Endodermal cell (in vitro differentiated cells): ENCODE measurements at regions not wholly inside any gene's neighbourhood (a gene's known extent, or its start where the extent isn't known, plus 50 kb on each side); places are given as distances from the start of the nearest gene placed in this dataset.

Source experiments
- DNase-seq: peaks from one replicate; pipeline ENCODE4 v3.0.0-alpha.2; 2017
- H3K27ac ChIP-seq: 2 replicates; pipeline ENCODE4 v1.5.1; 2013; ENCODE audit warnings: mild to moderate bottlenecking, low read depth, low read length, moderate library complexity
- H3K27me3 ChIP-seq: 2 replicates; pipeline ENCODE4 v1.6.1; 2013; ENCODE audit warnings: mild to moderate bottlenecking, low read length, moderate library complexity; ENCODE audit not compliant: insufficient read depth, control insufficient read depth, poor library complexity, severe bottlenecking
- H3K36me3 ChIP-seq: 2 replicates; pipeline ENCODE4 v1.7.0; 2013; ENCODE audit warnings: mild to moderate bottlenecking, low read length, moderate library complexity; ENCODE audit not compliant: control insufficient read depth, insufficient read depth
- H3K4me1 ChIP-seq: one replicate; pipeline ENCODE4 v1.7.0; 2013; ENCODE audit warnings: low read length; ENCODE audit not compliant: control insufficient read depth, insufficient read depth
- H3K4me3 ChIP-seq: 2 replicates; pipeline ENCODE4 v1.5.1; 2013; ENCODE audit warnings: mild to moderate bottlenecking, low read length, moderate library complexity
- H3K9ac ChIP-seq: 2 replicates; pipeline ENCODE4 v1.6.1; 2013; ENCODE audit warnings: mild to moderate bottlenecking, low read length, moderate library complexity; ENCODE audit not compliant: poor library complexity, severe bottlenecking; ENCODE audit errors: extremely low read depth
- H3K9me3 ChIP-seq: 2 replicates; pipeline ENCODE4 v1.6.1; 2013; ENCODE audit warnings: mild to moderate bottlenecking, low read length, moderate library complexity; ENCODE audit not compliant: control insufficient read depth
- H3K27ac Mint-ChIP-seq: 2 replicates; pipeline ENCODE4 v1.8.0; 2020; ENCODE audit warnings: mixed read lengths
- H3K27me3 Mint-ChIP-seq: 2 replicates; pipeline ENCODE4 v1.8.0; 2021; ENCODE audit warnings: mild to moderate bottlenecking, mixed read lengths; ENCODE audit not compliant: insufficient read depth
- H3K36me3 Mint-ChIP-seq: 2 replicates; pipeline ENCODE4 v1.8.0; 2020; ENCODE audit warnings: low read depth, mixed read lengths
- H3K4me1 Mint-ChIP-seq: 2 replicates; pipeline ENCODE4 v1.8.0; 2020; ENCODE audit warnings: mixed read lengths
- H3K4me3 Mint-ChIP-seq: 2 replicates; pipeline ENCODE4 v1.8.0; 2020; ENCODE audit warnings: mild to moderate bottlenecking, moderate library complexity, mixed read lengths
- H3K9me3 Mint-ChIP-seq: 2 replicates; pipeline ENCODE4 v1.8.0; 2020; ENCODE audit warnings: mild to moderate bottlenecking, mixed read lengths
- WGBS, 2 experiments: methylation state at CpG; one replicate each; pipeline versions ENCODE4 v1.1.5 to v1.1.7; 2013; ENCODE audit warnings: missing lambda C conversion rate in 2 of 2, mixed read lengths in 1 of 2; ENCODE audit not compliant: insufficient coverage in 1 of 2, insufficient read length in 1 of 2; 5-methylcytosine and 5-hydroxymethylcytosine counted together
- TF ChIP-seq, protein P1 (sequence below): fragments of 200-600 bp; sonication (generic); conservative IDR thresholded peaks from 2 replicates; pipeline ENCODE4 v1.5.0; 2021; ENCODE audit warnings: antibody characterized with exemption, mild to moderate bottlenecking

DNA sequence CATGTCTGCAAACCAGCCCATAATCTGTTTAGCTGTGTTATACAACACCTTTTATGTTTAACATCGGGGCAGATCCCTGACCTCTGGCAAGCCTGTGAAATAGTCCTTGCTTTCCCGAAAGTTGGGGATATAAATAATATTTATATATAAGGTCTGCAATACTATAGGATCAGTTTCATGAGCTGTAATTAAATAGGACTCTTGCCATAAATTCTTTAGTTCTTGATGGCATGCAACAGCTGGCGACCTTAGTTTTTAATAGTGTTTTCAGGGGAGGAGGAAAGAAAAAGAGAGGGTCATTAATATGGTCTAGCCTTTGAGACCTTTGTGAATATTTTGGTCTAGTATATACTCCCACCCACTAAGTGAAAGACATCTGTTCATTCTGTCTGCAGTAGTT, 166.5 kb downstream of the MTX2 start:
- TF ChIP-seq, protein P1, sequence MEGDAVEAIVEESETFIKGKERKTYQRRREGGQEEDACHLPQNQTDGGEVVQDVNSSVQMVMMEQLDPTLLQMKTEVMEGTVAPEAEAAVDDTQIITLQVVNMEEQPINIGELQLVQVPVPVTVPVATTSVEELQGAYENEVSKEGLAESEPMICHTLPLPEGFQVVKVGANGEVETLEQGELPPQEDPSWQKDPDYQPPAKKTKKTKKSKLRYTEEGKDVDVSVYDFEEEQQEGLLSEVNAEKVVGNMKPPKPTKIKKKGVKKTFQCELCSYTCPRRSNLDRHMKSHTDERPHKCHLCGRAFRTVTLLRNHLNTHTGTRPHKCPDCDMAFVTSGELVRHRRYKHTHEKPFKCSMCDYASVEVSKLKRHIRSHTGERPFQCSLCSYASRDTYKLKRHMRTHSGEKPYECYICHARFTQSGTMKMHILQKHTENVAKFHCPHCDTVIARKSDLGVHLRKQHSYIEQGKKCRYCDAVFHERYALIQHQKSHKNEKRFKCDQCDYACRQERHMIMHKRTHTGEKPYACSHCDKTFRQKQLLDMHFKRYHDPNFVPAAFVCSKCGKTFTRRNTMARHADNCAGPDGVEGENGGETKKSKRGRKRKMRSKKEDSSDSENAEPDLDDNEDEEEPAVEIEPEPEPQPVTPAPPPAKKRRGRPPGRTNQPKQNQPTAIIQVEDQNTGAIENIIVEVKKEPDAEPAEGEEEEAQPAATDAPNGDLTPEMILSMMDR: no peak
- DNase-seq: no peak

DNA sequence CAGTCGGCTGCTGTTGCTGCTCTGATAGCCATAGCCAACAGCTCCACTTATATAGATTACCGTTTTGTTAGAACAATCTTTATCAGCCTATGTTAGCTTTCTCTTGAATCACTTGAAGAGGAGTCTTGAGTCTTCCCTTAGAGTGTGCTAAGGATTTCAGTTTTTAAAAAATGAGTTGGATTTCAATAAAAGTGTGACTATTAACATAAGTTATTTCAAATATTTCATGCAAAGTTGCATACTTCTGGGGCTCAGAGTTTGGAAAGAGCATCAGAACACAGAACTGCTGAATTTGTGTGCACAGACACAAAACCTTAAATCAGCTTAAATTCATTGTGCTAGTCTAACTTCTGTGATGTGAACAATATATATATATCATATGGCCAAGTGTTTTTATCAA, 174.7 kb downstream of the MTX2 start:
- Mint-ChIP-seq H3K4me3 (no peak overlapping the region), H3K4me1 (peaks cover 6% of the 10 kb centered on the region), H3K9me3 (no peaks in the 10 kb centered on the region), H3K27ac (no peak overlapping the region), H3K36me3 (no peaks in the 10 kb centered on the region), H3K27me3 (no peaks in the 10 kb centered on the region)
- Histone ChIP-seq H3K27me3 (no peaks in the 10 kb centered on the region), H3K36me3 (no peaks in the 10 kb centered on the region), H3K9ac (no peak overlapping the region), H3K4me1 (no peaks in the 10 kb centered on the region), H3K27ac (no peak overlapping the region), H3K4me3 (no peak overlapping the region), H3K9me3 (no peaks in the 10 kb centered on the region)
- TF ChIP-seq, protein P1: no peak
- 86 to 93% methylated on average over 2 of the region's 2 CpGs for WGBS, 2 experiments
- DNase-seq: no peak

More for the DNA sequence above, 166.5 kb downstream of the MTX2 start:
- Mint-ChIP-seq H3K36me3 (no peaks in the 10 kb centered on the region), H3K4me3 (no peak overlapping the region), H3K27ac (no peak overlapping the region), H3K27me3 (no peaks in the 10 kb centered on the region), H3K4me1 (no peaks in the 10 kb centered on the region), H3K9me3 (no peaks in the 10 kb centered on the region)
- Histone ChIP-seq H3K9me3 (no peaks in the 10 kb centered on the region), H3K27me3 (no peaks in the 10 kb centered on the region), H3K27ac (no peak overlapping the region), H3K36me3 (no peaks in the 10 kb centered on the region), H3K4me3 (no peak overlapping the region), H3K9ac (no peak overlapping the region), H3K4me1 (peaks cover 9% of the 10 kb centered on the region)
- WGBS, 2 experiments: 90% methylated on average over 2 of the region's 3 CpGs; no CpG with 5 or more reads in 1 of the 2 experiments

DNA sequence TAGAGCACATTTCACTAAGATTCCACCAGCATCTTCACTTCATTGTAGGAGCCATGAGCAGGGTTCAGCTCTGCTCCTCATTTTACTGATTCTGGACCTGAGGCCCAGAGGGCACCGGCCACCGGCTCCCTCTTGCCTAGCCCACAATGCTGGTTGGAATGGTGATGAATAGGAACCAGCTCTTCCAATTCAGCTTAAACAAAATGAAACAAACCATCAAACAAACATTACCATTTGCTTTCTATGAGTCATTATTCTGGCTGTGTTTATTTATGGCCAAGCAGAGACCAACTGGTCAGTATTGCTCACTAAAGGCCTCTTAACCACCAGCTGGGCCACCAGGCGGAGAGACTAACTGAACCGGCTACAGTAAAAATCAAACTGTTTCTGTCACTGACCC, 176.7 kb downstream of the MTX2 start:
- Mint-ChIP-seq H3K4me1 (peaks cover 23% of the 10 kb centered on the region), H3K27me3 (peaks cover 3% of the 10 kb centered on the region), H3K9me3 (no peaks in the 10 kb centered on the region), H3K36me3 (no peaks in the 10 kb centered on the region), H3K27ac (no peak overlapping the region), H3K4me3 (no peak overlapping the region)
- Histone ChIP-seq H3K27me3 (no peaks in the 10 kb centered on the region), H3K9me3 (no peaks in the 10 kb centered on the region), H3K4me1 (no peaks in the 10 kb centered on the region), H3K36me3 (no peaks in the 10 kb centered on the region), H3K4me3 (no peak overlapping the region), H3K9ac (no peak overlapping the region), H3K27ac (no peak overlapping the region)
- WGBS, 2 experiments: 100% methylated on average over 4 of the region's 4 CpGs; no CpG with 5 or more reads in 1 of the 2 experiments
- TF ChIP-seq, protein P1: no peak
- DNase-seq: no peak
